MM.1S (cell line): ENCODE measurements at regions not wholly inside any gene's neighbourhood (a gene's known extent, or its start where the extent isn't known, plus 50 kb on each side); places are given as distances from the start of the nearest gene placed in this dataset.

Source experiments
- CTCF ChIP-seq: fragments of 300-600 bp; sonication (generic); IDR thresholded peaks from 2 replicates; pipeline ENCODE4 v1.5.1; 2016; ENCODE audit warnings: antibody characterized with exemption, low read length, mixed read lengths
- EZH2 ChIP-seq: fragments of 300-600 bp; sonication (generic); optimal IDR thresholded peaks from 2 replicates; pipeline ENCODE3; 2017; ENCODE audit warnings: low read depth, mild to moderate bottlenecking, antibody characterized with exemption, low read length, mixed read lengths

- no peak for TF ChIP-seq CTCF
- TF ChIP-seq EZH2 = no peak
Observed at GRCh38 chrX:112947981-112948615, 107.5 kb upstream of the AMOT start.
